K562 (cell line): ENCODE measurements at regions not wholly inside any gene's neighbourhood (a gene's known extent, or its start where the extent isn't known, plus 50 kb on each side); places are given as distances from the start of the nearest gene placed in this dataset.

Experiments
- ATAC-seq: fragments of 200-7000 bp; cut with Tn5 transposase; 3 replicates; pipeline ENCODE4 v1.9.1; 2020; ENCODE audit warnings: moderate library complexity
- BruUV-seq: library from RNA; stranded (reverse); fragments of 400-500 nt; replicated peaks from 2 replicates; lab custom pipeline; 2021; lab: Mats Ljungman, UMichigan
- CTCF ChIA-PET: fragments of 300-600 bp; formaldehyde crosslinking; extraction: SDS; loops from one replicate; lab custom pipeline; 2021; ENCODE audit warnings: low intra/inter-chr PET ratio; lab: Yijun Ruan, JAX
- POLR2A ChIA-PET: fragments of 300-600, 350-650 bp; sonication (Branson Sonifier 250); formaldehyde crosslinking; extraction: SDS; loops from one replicate; lab custom pipeline; 2021; ENCODE audit warnings: antibody characterized with exemption, inconsistent platforms; lab: Yijun Ruan, JAX
- DNase-seq, 4 experiments: peaks; one replicate each; pipeline versions ENCODE4 v3.0.0 to v3.0.0-alpha.2; 2011 to 2018; ENCODE audit warnings: low spot score in 3 of 4, mixed read lengths in 3 of 4; ENCODE audit errors: extremely low read depth in 1 of 4
- FAIRE-seq: peaks from 2 replicates; lab custom pipeline; 2011; peaks lifted over from hg19 to GRCh38; lab: Jason Lieb, UNC
- H2AFZ ChIP-seq: 2 replicates; pipeline ENCODE4 v1.6.0; 2011; ENCODE audit warnings: low read depth, low read length, control low read depth, inconsistent platforms
- H3K27ac ChIP-seq: fragments of 200-600 bp; 3 replicates; pipeline ENCODE4 v1.8.0; 2011; ENCODE audit warnings: low read depth, mild to moderate bottlenecking, control low read depth, inconsistent platforms, low read length, moderate library complexity, mixed read lengths; ENCODE audit errors: extremely low read depth
- H3K27me3 ChIP-seq, 2 experiments: fragments of 300-600 bp in 1 of 2; 2 replicates in 1 of 2; 3 replicates in 1 of 2; pipeline versions ENCODE4 v1.6.0 to v1.8.0; 2011; ENCODE audit warnings: inconsistent platforms in 2 of 2, low read length in 2 of 2, mild to moderate bottlenecking in 1 of 2, mixed read lengths in 1 of 2, moderate library complexity in 1 of 2; ENCODE audit not compliant: control insufficient read depth in 2 of 2, insufficient read depth in 2 of 2
- H3K36me3 ChIP-seq: fragments of 300-600 bp; 3 replicates; pipeline ENCODE4 v1.8.0; 2011; ENCODE audit warnings: mild to moderate bottlenecking, low read length, inconsistent platforms; ENCODE audit not compliant: control insufficient read depth, insufficient read depth
- H3K4me1 ChIP-seq, 2 experiments: fragments of 200-600 bp in 1 of 2; replicated peaks in 1 of 2; 2 replicates in 1 of 2; 3 replicates in 1 of 2; pipeline versions ENCODE4 v1.5.1 to v1.8.0; 2011; ENCODE audit warnings: inconsistent platforms in 2 of 2, low read length in 2 of 2, mild to moderate bottlenecking in 1 of 2, mixed read lengths in 1 of 2, moderate library complexity in 1 of 2; ENCODE audit not compliant: control insufficient read depth in 2 of 2, insufficient read depth in 2 of 2
- H3K4me2 ChIP-seq: 2 replicates; pipeline ENCODE4 v1.6.1; 2011; ENCODE audit warnings: low read length, control low read depth, inconsistent platforms, mixed read lengths; ENCODE audit not compliant: insufficient read depth
- H3K4me3 ChIP-seq: fragments of 200-600 bp; sonication (generic), shearing (Covaris generic); 2 replicates; pipeline ENCODE4 v1.5.1; 2016; ENCODE audit warnings: control low read depth, inconsistent platforms
- H3K79me2 ChIP-seq: fragments of 200-600 bp; 3 replicates; pipeline ENCODE4 v1.8.0; 2011; ENCODE audit warnings: low read length, inconsistent platforms; ENCODE audit not compliant: control insufficient read depth, insufficient read depth
- H3K9ac ChIP-seq, 2 experiments: 2 replicates each; pipeline versions ENCODE4 v1.6.0 to v1.6.1; 2011; ENCODE audit warnings: low read depth in 2 of 2, low read length in 2 of 2, control low read depth in 1 of 2, inconsistent platforms in 1 of 2, mild to moderate bottlenecking in 1 of 2, mixed read lengths in 1 of 2; ENCODE audit not compliant: insufficient read depth in 1 of 2
- H3K9me1 ChIP-seq: one replicate; pipeline ENCODE4 v1.6.0; 2011; ENCODE audit warnings: inconsistent platforms, mild to moderate bottlenecking, low read length, moderate library complexity; ENCODE audit not compliant: control insufficient read depth, insufficient read depth
- H3K9me3 ChIP-seq: replicated peaks from 2 replicates; pipeline ENCODE4 v1.5.1; 2011; ENCODE audit warnings: low read depth, low read length, inconsistent platforms; ENCODE audit not compliant: control insufficient read depth, insufficient read depth
- H4K20me1 ChIP-seq: replicated peaks from 2 replicates; pipeline ENCODE4 v1.6.1; 2011; ENCODE audit warnings: low read length, inconsistent platforms, mixed read lengths; ENCODE audit not compliant: control insufficient read depth, insufficient read depth
- CREB3 ChIP-seq: fragments of 450-650 bp; conservative IDR thresholded peaks from 2 replicates; pipeline ENCODE4 v1.6.1; 2016; ENCODE audit warnings: missing genetic modification characterization, low read depth, mild to moderate bottlenecking, missing compliant biosample characterization, moderate library complexity
- EGR1 ChIP-seq: fragments of 450-650 bp; conservative IDR thresholded peaks from 2 replicates; pipeline ENCODE4 v1.6.1; 2017; ENCODE audit warnings: mild to moderate bottlenecking
- NR0B1 ChIP-seq: fragments of 450-650 bp; IDR thresholded peaks from one replicate; pipeline ENCODE4 v1.6.1; 2018; ENCODE audit warnings: mild to moderate bottlenecking, moderate library complexity; ENCODE audit not compliant: partially characterized antibody
- TBL1XR1 ChIP-seq, 2 experiments: IDR thresholded peaks; 2 replicates each; pipeline ENCODE4 v1.6.1; 2012; ENCODE audit warnings: improper control_type of control experiment in 2 of 2, low read length in 2 of 2, mild to moderate bottlenecking in 1 of 2
- TFE3 ChIP-seq: fragments of 450-650 bp; formaldehyde crosslinking; IDR thresholded peaks from 2 replicates; pipeline ENCODE4 v1.4.0; 2020; ENCODE audit warnings: mild to moderate bottlenecking, mixed read lengths
- ZBTB5 ChIP-seq: fragments of 450-650 bp; IDR thresholded peaks from 2 replicates; pipeline ENCODE4 v1.6.1; 2017; ENCODE audit warnings: antibody characterized with exemption
- ZFPM2 ChIP-seq: fragments of 250-450 bp; sonication (Bioruptor Pico); IDR thresholded peaks from 2 replicates; pipeline ENCODE4 v1.5.1; 2022; ENCODE audit warnings: mild to moderate bottlenecking
- ZNF395 ChIP-seq: fragments of 200-800 bp; sonication (Bioruptor generic); IDR thresholded peaks from 2 replicates; pipeline ENCODE4 v1.6.1; 2017; ENCODE audit warnings: missing genetic modification characterization, missing compliant biosample characterization
- ZNF445 ChIP-seq: fragments of 250-450 bp; sonication (Bioruptor Pico); IDR thresholded peaks from 2 replicates; pipeline ENCODE4 v1.4.0; 2020; ENCODE audit warnings: low read depth, mild to moderate bottlenecking, moderate library complexity
- ZNF512 ChIP-seq: IDR thresholded peaks from 2 replicates; pipeline ENCODE4 v1.6.1; 2016; ENCODE audit warnings: missing genetic modification characterization, missing compliant biosample characterization
- ZNF77 ChIP-seq: fragments of 250-450 bp; sonication (Bioruptor Pico); IDR thresholded peaks from 2 replicates; pipeline ENCODE4 v1.5.0; 2020
- ZNF79 ChIP-seq: fragments of 250-450 bp; sonication (Bioruptor Pico); IDR thresholded peaks from 2 replicates; pipeline ENCODE4 v1.4.0; 2020; ENCODE audit warnings: low read depth, mild to moderate bottlenecking, moderate library complexity
- WGBS: fragments of 100-300 bp; shearing (Covaris generic); methylation state at CpG from one replicate; pipeline ENCODE4 v1.1.6; 2016; ENCODE audit warnings: low coverage, mixed read lengths; ENCODE audit not compliant: insufficient coverage; ENCODE audit errors: missing lambda C conversion rate; 5-methylcytosine and 5-hydroxymethylcytosine counted together
- in situ Hi-C: fragments of 300-500 bp; cut with MboI; formaldehyde crosslinking; loops from 4 replicates; pipeline ENCODE4 v1.15.0; 2018; ENCODE audit warnings: inconsistent platforms, mixed read lengths
- intact Hi-C: fragments of 100-400 bp; cut with micrococcal nuclease; formaldehyde crosslinking; loops from 2 replicates; pipeline ENCODE4 v1.14.2; 2022

DNA sequence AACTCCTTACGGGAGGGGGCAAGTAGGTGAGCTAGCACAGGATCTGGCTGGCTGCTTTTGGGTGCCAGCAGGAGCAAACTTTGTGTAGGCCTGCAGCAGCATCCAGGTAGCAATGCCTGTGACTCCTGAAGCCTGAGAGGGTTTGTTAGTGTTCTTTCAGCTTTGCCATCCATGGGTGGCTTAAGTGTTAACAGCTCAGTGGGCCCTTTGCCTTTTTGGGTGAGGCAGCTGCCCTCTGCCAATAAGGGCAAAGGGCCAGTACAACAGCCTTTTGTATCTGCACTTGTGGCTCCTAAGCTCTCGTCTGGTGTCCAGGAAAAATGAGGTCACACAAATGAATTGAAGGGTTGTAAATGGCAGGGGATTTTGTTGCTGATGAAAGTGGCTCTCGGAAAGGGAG lies 359.0 kb upstream of the CHRM2 start:
- POLR2A ChIA-PET: interaction anchor here (1.2 kb wide), 1 partner anchor 67 kb away, joined by 3 read pairs; no protein-coding TSS in a partner anchor
- Histone ChIP-seq H3K4me1 (no peaks in the 10 kb centered on the region), H3K9ac (no peak overlapping the region), H3K36me3 (no peaks in the 10 kb centered on the region), H3K79me2 (no peaks in the 10 kb centered on the region), H3K9me1 (no peaks in the 10 kb centered on the region)
- intact Hi-C loops: no loop called here
- ATAC-seq: no peak
- TF ChIP-seq ZNF395 (CRISPR knock-in tag) (no peak), TFE3 (CRISPR knock-in tag) (no peak), CREB3 (tag) (no peak), NR0B1 (no peak), ZNF79 (CRISPR knock-in tag) (no peak), ZFPM2 (CRISPR knock-in tag) (no peak), TBL1XR1 (IDR thresholded peaks at IDR 0.05; ENCODE audit: low read length in 2 of 2) (no peak), ZBTB5 (no peak), EGR1 (no peak), ZNF77 (CRISPR knock-in tag) (no peak), ZNF445 (CRISPR knock-in tag) (no peak), ZNF512 (tag) (no peak)
- TF ChIP-seq, all 486 proteins: peak for 0
- Histone ChIP-seq H3K27me3 (no peaks in the 10 kb centered on the region), H4K20me1 (no peaks in the 10 kb centered on the region), H2AFZ (no peak overlapping the region), H3K9me3 (no peaks in the 10 kb centered on the region), H3K27ac (no peak overlapping the region), H3K4me2 (no peak overlapping the region), H3K4me3 (no peak overlapping the region)
- FAIRE-seq: no peak
- no peak for DNase-seq
- CTCF ChIA-PET: no interaction called here
- WGBS: 3% methylated on average over 3 of the region's 3 CpGs
- no TSS peak for BruUV-seq
- in situ Hi-C loops: no loop called here
